OCI-LY1 (cell line): ENCODE measurements at regions not wholly inside any gene's neighbourhood (a gene's known extent, or its start where the extent isn't known, plus 50 kb on each side); places are given as distances from the start of the nearest gene placed in this dataset.
"Not testable (repeated sequence)": the region's sequence is repeated elsewhere in the genome, so short reads cannot be mapped to it uniquely, and the experiment has no call there.

Experiments
- EZH2 ChIP-seq: fragments of 200-600 bp; sonication (generic), shearing (Covaris generic); IDR thresholded peaks from 2 replicates; pipeline ENCODE4 v1.8.0; 2017; ENCODE audit warnings: borderline replicate concordance, mixed run types, mild to moderate bottlenecking, antibody characterized with exemption, low read length, moderate library complexity, mixed read lengths
- TF ChIP-seq, protein P1 (sequence below): fragments of 200-600 bp; sonication (generic), shearing (Covaris generic); IDR thresholded peaks from 2 replicates; pipeline ENCODE4 v1.5.1; 2017; ENCODE audit warnings: mild to moderate bottlenecking, antibody characterized with exemption, low read length, moderate library complexity, mixed read lengths

DNA sequence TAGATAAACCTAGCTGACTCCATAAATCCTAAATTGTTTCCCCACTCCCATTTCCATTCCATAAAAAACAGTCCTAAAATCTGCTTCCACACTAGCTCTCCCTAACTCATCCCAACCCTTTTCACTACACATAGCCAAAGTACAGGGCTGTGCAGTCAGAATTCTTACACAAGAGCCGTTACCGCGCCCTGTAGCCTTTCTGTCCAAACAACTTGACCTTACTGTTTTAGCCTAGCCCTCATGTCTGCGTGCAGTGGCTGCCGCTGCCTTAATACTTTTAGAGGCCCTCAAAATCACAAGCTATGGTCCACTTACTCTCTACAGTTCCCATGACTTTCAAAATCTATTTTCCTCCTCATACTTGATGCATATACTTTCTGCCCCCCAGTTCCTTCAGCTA is 516.8 kb downstream of the MATN1 start:
- TF ChIP-seq, protein P1, sequence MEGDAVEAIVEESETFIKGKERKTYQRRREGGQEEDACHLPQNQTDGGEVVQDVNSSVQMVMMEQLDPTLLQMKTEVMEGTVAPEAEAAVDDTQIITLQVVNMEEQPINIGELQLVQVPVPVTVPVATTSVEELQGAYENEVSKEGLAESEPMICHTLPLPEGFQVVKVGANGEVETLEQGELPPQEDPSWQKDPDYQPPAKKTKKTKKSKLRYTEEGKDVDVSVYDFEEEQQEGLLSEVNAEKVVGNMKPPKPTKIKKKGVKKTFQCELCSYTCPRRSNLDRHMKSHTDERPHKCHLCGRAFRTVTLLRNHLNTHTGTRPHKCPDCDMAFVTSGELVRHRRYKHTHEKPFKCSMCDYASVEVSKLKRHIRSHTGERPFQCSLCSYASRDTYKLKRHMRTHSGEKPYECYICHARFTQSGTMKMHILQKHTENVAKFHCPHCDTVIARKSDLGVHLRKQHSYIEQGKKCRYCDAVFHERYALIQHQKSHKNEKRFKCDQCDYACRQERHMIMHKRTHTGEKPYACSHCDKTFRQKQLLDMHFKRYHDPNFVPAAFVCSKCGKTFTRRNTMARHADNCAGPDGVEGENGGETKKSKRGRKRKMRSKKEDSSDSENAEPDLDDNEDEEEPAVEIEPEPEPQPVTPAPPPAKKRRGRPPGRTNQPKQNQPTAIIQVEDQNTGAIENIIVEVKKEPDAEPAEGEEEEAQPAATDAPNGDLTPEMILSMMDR, result not testable (repeated sequence)
- not testable (repeated sequence) for TF ChIP-seq EZH2
